ENCODE measurements at regions not wholly inside any gene's neighbourhood (a gene's known extent, or its start where the extent isn't known, plus 50 kb on each side); places are given as distances from the start of the nearest gene placed in this dataset.

GRCh38 chr2:226168496-226169160 lies 631.0 kb downstream of the IRS1 start (continued):
- peak; percentile 87 for TF ChIP-seq ZKSCAN1 (IDR thresholded peaks at IDR 0.05; ENCODE audit: low read length)
- TF ChIP-seq ZGPAT (CRISPR knock-in tag; IDR thresholded peaks at IDR 0.05) = peak; percentile 62
- TF ChIP-seq FOXK1 (CRISPR knock-in tag; IDR thresholded peaks at IDR 0.05; ENCODE audit: borderline replicate concordance, low read depth) = no peak
- no peak for TF ChIP-seq HOXA7 (CRISPR knock-in tag; IDR thresholded peaks at IDR 0.05)
- TF ChIP-seq TOE1 (CRISPR knock-in tag; IDR thresholded peaks at IDR 0.05) = no peak
- TF ChIP-seq ISL2 (CRISPR knock-in tag; IDR thresholded peaks at IDR 0.05) = peak; percentile 90
- TF ChIP-seq ETV5 (CRISPR knock-in tag; IDR thresholded peaks at IDR 0.05; ENCODE audit: borderline replicate concordance) = no peak
- no peak for TF ChIP-seq MEIS2 (CRISPR knock-in tag; IDR thresholded peaks at IDR 0.05)
- TF ChIP-seq SRF (IDR thresholded peaks at IDR 0.05; ENCODE audit: low read depth, low read length) = no peak
- TF ChIP-seq JARID2 (CRISPR knock-in tag; IDR thresholded peaks at IDR 0.05; ENCODE audit: insufficient replicate concordance) = no peak
- no peak for TF ChIP-seq ZFP36 (IDR thresholded peaks at IDR 0.05; ENCODE audit: borderline replicate concordance, low read depth, low read length, partially characterized antibody)
- TF ChIP-seq SP1 (IDR thresholded peaks at IDR 0.05) = no peak
- TF ChIP-seq SP1 (CRISPR knock-in tag; IDR thresholded peaks at IDR 0.05) = no peak
- no peak for TF ChIP-seq TAF15 (IDR thresholded peaks at IDR 0.05; ENCODE audit: low read depth, low read length, poor library complexity, severe bottlenecking)
- TF ChIP-seq ZKSCAN5 (CRISPR knock-in tag; IDR thresholded peaks at IDR 0.05) = no peak
- no peak for TF ChIP-seq AHR (CRISPR knock-in tag; IDR thresholded peaks at IDR 0.05)
- no peak for TF ChIP-seq FOXA1 (IDR thresholded peaks at IDR 0.05)
- TF ChIP-seq FOXA1 (CRISPR knock-in tag; IDR thresholded peaks at IDR 0.05) = peak; percentile 19; the same call in 1 of the 2 replicates
- TF ChIP-seq ZNF230 (CRISPR knock-in tag; IDR thresholded peaks at IDR 0.05) = no peak
- no peak for TF ChIP-seq TCF7L2 (IDR thresholded peaks at IDR 0.05; ENCODE audit: low read depth, low read length)
- TF ChIP-seq SP4 (CRISPR knock-in tag; IDR thresholded peaks at IDR 0.05) = no peak
- TF ChIP-seq ZC3H4 (CRISPR knock-in tag; IDR thresholded peaks at IDR 0.05; ENCODE audit: borderline replicate concordance) = no peak
- TF ChIP-seq BRD4 (CRISPR knock-in tag; IDR thresholded peaks at IDR 0.05) = no peak
- TF ChIP-seq TEAD3 (CRISPR knock-in tag; optimal IDR thresholded peaks at IDR 0.05; ENCODE audit: borderline replicate concordance) = peak; percentile 27
- no peak for TF ChIP-seq SNRNP70 (IDR thresholded peaks at IDR 0.05; ENCODE audit: low read depth, low read length)
- TF ChIP-seq THYN1 (CRISPR knock-in tag; IDR thresholded peaks at IDR 0.05; ENCODE audit: borderline replicate concordance, low read depth) = no peak
- peak; percentile 66; the same call in 1 of the 2 replicates for TF ChIP-seq GATAD2A (CRISPR knock-in tag; IDR thresholded peaks at IDR 0.05)
- TF ChIP-seq, protein P1, sequence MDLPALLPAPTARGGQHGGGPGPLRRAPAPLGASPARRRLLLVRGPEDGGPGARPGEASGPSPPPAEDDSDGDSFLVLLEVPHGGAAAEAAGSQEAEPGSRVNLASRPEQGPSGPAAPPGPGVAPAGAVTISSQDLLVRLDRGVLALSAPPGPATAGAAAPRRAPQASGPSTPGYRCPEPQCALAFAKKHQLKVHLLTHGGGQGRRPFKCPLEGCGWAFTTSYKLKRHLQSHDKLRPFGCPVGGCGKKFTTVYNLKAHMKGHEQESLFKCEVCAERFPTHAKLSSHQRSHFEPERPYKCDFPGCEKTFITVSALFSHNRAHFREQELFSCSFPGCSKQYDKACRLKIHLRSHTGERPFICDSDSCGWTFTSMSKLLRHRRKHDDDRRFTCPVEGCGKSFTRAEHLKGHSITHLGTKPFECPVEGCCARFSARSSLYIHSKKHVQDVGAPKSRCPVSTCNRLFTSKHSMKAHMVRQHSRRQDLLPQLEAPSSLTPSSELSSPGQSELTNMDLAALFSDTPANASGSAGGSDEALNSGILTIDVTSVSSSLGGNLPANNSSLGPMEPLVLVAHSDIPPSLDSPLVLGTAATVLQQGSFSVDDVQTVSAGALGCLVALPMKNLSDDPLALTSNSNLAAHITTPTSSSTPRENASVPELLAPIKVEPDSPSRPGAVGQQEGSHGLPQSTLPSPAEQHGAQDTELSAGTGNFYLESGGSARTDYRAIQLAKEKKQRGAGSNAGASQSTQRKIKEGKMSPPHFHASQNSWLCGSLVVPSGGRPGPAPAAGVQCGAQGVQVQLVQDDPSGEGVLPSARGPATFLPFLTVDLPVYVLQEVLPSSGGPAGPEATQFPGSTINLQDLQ (CRISPR knock-in tag; IDR thresholded peaks at IDR 0.05) = no peak
- no peak for TF ChIP-seq ARNTL (CRISPR knock-in tag; IDR thresholded peaks at IDR 0.05)
- TF ChIP-seq ZNF333 (CRISPR knock-in tag; IDR thresholded peaks at IDR 0.05; ENCODE audit: borderline replicate concordance) = no peak
- peak; percentile 80 for TF ChIP-seq CREM (IDR thresholded peaks at IDR 0.05)
- TF ChIP-seq CREM (CRISPR knock-in tag; IDR thresholded peaks at IDR 0.05) = no peak
